ENCODE measurements at regions not wholly inside any gene's neighbourhood (a gene's known extent, or its start where the extent isn't known, plus 50 kb on each side); places are given as distances from the start of the nearest gene placed in this dataset.

DNA sequence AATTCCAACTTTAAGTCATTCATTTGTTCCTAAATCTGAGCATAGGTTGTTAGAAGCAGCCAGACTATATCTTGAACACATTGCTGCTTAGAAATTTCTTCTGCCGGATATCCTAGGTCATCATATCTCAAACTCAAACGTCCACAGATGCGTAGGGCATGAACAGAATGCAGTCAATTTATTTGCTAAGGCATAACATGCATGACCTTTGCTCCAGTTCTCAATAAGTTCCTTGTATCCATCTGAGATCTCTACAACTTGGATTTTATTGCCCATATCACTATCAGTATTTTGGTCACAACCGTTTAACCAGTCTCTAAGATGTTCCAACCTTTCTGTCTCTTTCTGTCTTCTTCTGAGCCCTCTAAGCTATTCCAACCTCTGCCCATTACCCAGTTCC is 210.9 kb upstream of the MANEA start:
- no peak overlapping the region for H3K4me2 ChIP-seq (ENCODE audit: low read length)
- H3K27ac ChIP-seq (ENCODE audit: low read depth, low read length, poor library complexity, severe bottlenecking), result no peak overlapping the region
- H3K4me1 ChIP-seq (ENCODE audit: insufficient read depth, low read length, poor library complexity, severe bottlenecking), result no peaks in the 10 kb centered on the region
- H2AFZ ChIP-seq (ENCODE audit: low read length), result no peak overlapping the region
- CTCF ChIA-PET (ENCODE audit: unreplicated experiment), result no interaction called here
- H4K20me1 ChIP-seq (ENCODE audit: insufficient read depth, low read length), result no peaks in the 10 kb centered on the region
- BruUV-seq (replicated peaks), result no TSS peak
- no peaks in the 10 kb centered on the region for H3K79me2 ChIP-seq (ENCODE audit: insufficient read depth, low read depth, low read length)
- POLR2A ChIA-PET, result no interaction called here
- no peaks in the 10 kb centered on the region for H3K36me3 ChIP-seq (ENCODE audit: insufficient read depth, low read length)
- no peak for DNase-seq (ENCODE audit: low spot score)
- no peak for TF ChIP-seq CTCF (conservative IDR thresholded peaks at IDR 0.05; ENCODE audit: low read length)
- TF ChIP-seq EZH2phosphoT487 (IDR thresholded peaks at IDR 0.05; ENCODE audit: borderline replicate concordance, low read depth, low read length), result no peak
- no peak overlapping the region for H3K4me3 ChIP-seq (ENCODE audit: low read depth, low read length, poor library complexity, severe bottlenecking)
- no peaks in the 10 kb centered on the region for H3K9me3 ChIP-seq (ENCODE audit: low read length)
- H3K9me2 ChIP-seq (ENCODE audit: insufficient read depth, low read length), result no peaks in the 10 kb centered on the region
- intact Hi-C loops (cut with micrococcal nuclease; ENCODE audit: unreplicated experiment), result no loop called here

- Histone ChIP-seq H3K4me2 (ENCODE audit: low read length) (no peak overlapping the region), H3K9me3 (ENCODE audit: low read length) (no peaks in the 10 kb centered on the region), H4K20me1 (ENCODE audit: insufficient read depth, low read length) (no peaks in the 10 kb centered on the region), H3K36me3 (ENCODE audit: insufficient read depth, low read length) (no peaks in the 10 kb centered on the region), H3K27ac (ENCODE audit: low read depth, low read length, poor library complexity, severe bottlenecking) (no peak overlapping the region), H3K9me2 (ENCODE audit: insufficient read depth, low read length) (no peaks in the 10 kb centered on the region), H2AFZ (ENCODE audit: low read length) (no peak overlapping the region), H3K79me2 (ENCODE audit: insufficient read depth, low read depth, low read length) (no peaks in the 10 kb centered on the region), H3K4me3 (ENCODE audit: low read depth, low read length, poor library complexity, severe bottlenecking) (no peak overlapping the region), H3K4me1 (ENCODE audit: insufficient read depth, low read length, poor library complexity, severe bottlenecking) (no peaks in the 10 kb centered on the region)
- no peak for DNase-seq (ENCODE audit: low spot score)
- POLR2A ChIA-PET, result interaction anchor here (0.6 kb wide), 1 partner anchor 51 kb away, joined by 3 read pairs; no protein-coding TSS in a partner anchor
- TF ChIP-seq CTCF (conservative IDR thresholded peaks at IDR 0.05; ENCODE audit: low read length), result no peak
- TF ChIP-seq EZH2phosphoT487 (IDR thresholded peaks at IDR 0.05; ENCODE audit: borderline replicate concordance, low read depth, low read length), result no peak
- intact Hi-C loops (cut with micrococcal nuclease; ENCODE audit: unreplicated experiment), result no loop called here
- no TSS peak for BruUV-seq (replicated peaks)
- CTCF ChIA-PET (ENCODE audit: unreplicated experiment), result no interaction called here
Measured at GRCh38 chr6:95383878-95384277, 193.5 kb upstream of the MANEA start.

GRCh38 chr6:95384988-95385387 is 192.3 kb upstream of the MANEA start:
- BruUV-seq (replicated peaks), result no TSS peak
- POLR2A ChIA-PET, result no interaction called here
- intact Hi-C loops (cut with micrococcal nuclease; ENCODE audit: unreplicated experiment), result no loop called here
- Histone ChIP-seq H3K9me2 (ENCODE audit: insufficient read depth, low read length) (no peaks in the 10 kb centered on the region), H3K27ac (ENCODE audit: low read depth, low read length, poor library complexity, severe bottlenecking) (no peak overlapping the region), H2AFZ (ENCODE audit: low read length) (no peak overlapping the region), H3K4me2 (ENCODE audit: low read length) (no peak overlapping the region), H3K4me3 (ENCODE audit: low read depth, low read length, poor library complexity, severe bottlenecking) (no peak overlapping the region), H3K9me3 (ENCODE audit: low read length) (no peaks in the 10 kb centered on the region), H3K4me1 (ENCODE audit: insufficient read depth, low read length, poor library complexity, severe bottlenecking) (no peaks in the 10 kb centered on the region), H3K79me2 (ENCODE audit: insufficient read depth, low read depth, low read length) (no peaks in the 10 kb centered on the region), H4K20me1 (ENCODE audit: insufficient read depth, low read length) (no peaks in the 10 kb centered on the region), H3K36me3 (ENCODE audit: insufficient read depth, low read length) (no peaks in the 10 kb centered on the region)
- DNase-seq (ENCODE audit: low spot score), result no peak
- TF ChIP-seq CTCF (conservative IDR thresholded peaks at IDR 0.05; ENCODE audit: low read length) (no peak), EZH2phosphoT487 (IDR thresholded peaks at IDR 0.05; ENCODE audit: borderline replicate concordance, low read depth, low read length) (no peak)
- CTCF ChIA-PET (ENCODE audit: unreplicated experiment), result no interaction called here

All from OCI-LY7 (cell line).